GM23248 (cell line): ENCODE measurements at regions not wholly inside any gene's neighbourhood (a gene's known extent, or its start where the extent isn't known, plus 50 kb on each side); places are given as distances from the start of the nearest gene placed in this dataset.
A peak's percentile ranks its signal among the peaks of the same experiment; 100 is the strongest.
"Not testable (repeated sequence)": the region's sequence is repeated elsewhere in the genome, so short reads cannot be mapped to it uniquely, and the experiment has no call there.

Source experiments
- DNase-seq: peaks from one replicate; pipeline ENCODE4 v3.0.0-alpha.2; 2015
- H2AFZ ChIP-seq: fragments of 200-600 bp; sonication (generic); 2 replicates; pipeline ENCODE4 v1.6.1; 2016; ENCODE audit warnings: antibody characterized with exemption
- H3F3A ChIP-seq: fragments of 200-600 bp; sonication (generic); 2 replicates; pipeline ENCODE4 v1.6.1; 2016; ENCODE audit warnings: mild to moderate bottlenecking, antibody characterized with exemption, mixed run types; ENCODE audit not compliant: insufficient read depth
- H3K27ac ChIP-seq: fragments of 200-600 bp; sonication (generic); 2 replicates; pipeline ENCODE4 v1.5.1; 2016; ENCODE audit warnings: mild to moderate bottlenecking
- H3K27me3 ChIP-seq: fragments of 200-600 bp; sonication (generic); replicated peaks from 2 replicates; pipeline ENCODE4 v1.6.1; 2016; ENCODE audit warnings: mild to moderate bottlenecking; ENCODE audit not compliant: insufficient read depth
- H3K36me3 ChIP-seq: fragments of 200-600 bp; sonication (generic); 2 replicates; pipeline ENCODE4 v1.6.1; 2016; ENCODE audit warnings: low read depth, mild to moderate bottlenecking
- H3K4me1 ChIP-seq: fragments of 200-600 bp; sonication (generic); 2 replicates; pipeline ENCODE4 v1.6.1; 2016; ENCODE audit warnings: mild to moderate bottlenecking; ENCODE audit not compliant: insufficient read depth
- H3K4me2 ChIP-seq: fragments of 200-600 bp; sonication (generic); one replicate; pipeline ENCODE4 v1.6.1; 2016; ENCODE audit warnings: mild to moderate bottlenecking; ENCODE audit not compliant: unreplicated experiment
- H3K4me3 ChIP-seq: fragments of 200-600 bp; sonication (generic); 2 replicates; pipeline ENCODE4 v1.5.1; 2016; ENCODE audit warnings: mild to moderate bottlenecking
- H3K79me2 ChIP-seq: fragments of 200-600 bp; sonication (generic); 2 replicates; pipeline ENCODE4 v1.6.1; 2016; ENCODE audit warnings: mild to moderate bottlenecking; ENCODE audit not compliant: insufficient read depth
- H3K9ac ChIP-seq: fragments of 200-600 bp; sonication (generic); 2 replicates; pipeline ENCODE4 v1.6.1; 2016; ENCODE audit warnings: mild to moderate bottlenecking
- H3K9me2 ChIP-seq: fragments of 200-600 bp; sonication (generic); 2 replicates; pipeline ENCODE4 v1.6.1; 2016; ENCODE audit warnings: mixed run types, mild to moderate bottlenecking, moderate library complexity; ENCODE audit not compliant: insufficient read depth
- H3K9me3 ChIP-seq: fragments of 200-600 bp; sonication (generic); one replicate; pipeline ENCODE4 v1.6.1; 2017; ENCODE audit warnings: low read depth
- H4K20me1 ChIP-seq: fragments of 200-600 bp; sonication (generic); 2 replicates; pipeline ENCODE4 v1.6.0; 2016; ENCODE audit not compliant: insufficient read depth
- EZH2 ChIP-seq: fragments of 200-600 bp; sonication (generic); IDR thresholded peaks from 2 replicates; pipeline ENCODE4 v1.6.1; 2018; ENCODE audit warnings: antibody characterized with exemption, mild to moderate bottlenecking; ENCODE audit not compliant: insufficient read depth, poor library complexity, severe bottlenecking
- EZH2phosphoT487 ChIP-seq: fragments of 200-600 bp; sonication (generic); IDR thresholded peaks from 2 replicates; pipeline ENCODE4 v1.6.1; 2018; ENCODE audit warnings: antibody characterized with exemption, moderate library complexity, mild to moderate bottlenecking, low read depth; ENCODE audit not compliant: insufficient read depth
- WGBS, 2 experiments: methylation state at CpG; one replicate each; pipeline ENCODE4 v1.1.6; 2015 to 2017; ENCODE audit warnings: low lambda C conversion rate in 2 of 2, low coverage in 1 of 2; ENCODE audit errors: missing lambda C conversion rate in 2 of 2; 5-methylcytosine and 5-hydroxymethylcytosine counted together
- in situ Hi-C: fragments of 300-500 bp; cut with MboI; formaldehyde crosslinking; loops from 2 replicates; pipeline ENCODE4 v1.15.0; 2020

GRCh38 chr11:27229511-27230191, 133.4 kb downstream of the CCDC34 start:
- WGBS, 2 experiments: 41 to 49% methylated on average over 2 of the region's 2 CpGs
- no peak overlapping the region for H2AFZ ChIP-seq
- no peaks in the 10 kb centered on the region for H3K36me3 ChIP-seq
- H3F3A ChIP-seq: peaks cover 24% of the 10 kb centered on the region
- TF ChIP-seq EZH2phosphoT487 (no peak), EZH2 (no peak)
- H3K9me3 ChIP-seq: no peaks in the 10 kb centered on the region
- H3K4me2 ChIP-seq: peak overlapping the region; percentile 60
- no peaks in the 10 kb centered on the region for H3K27me3 ChIP-seq
- no peaks in the 10 kb centered on the region for H3K79me2 ChIP-seq
- H4K20me1 ChIP-seq: no peaks in the 10 kb centered on the region
- no peaks in the 10 kb centered on the region for H3K9me2 ChIP-seq
- in situ Hi-C loops: no loop called here
- peak; percentile 70 for DNase-seq
- peaks cover 55% of the 10 kb centered on the region for H3K4me1 ChIP-seq
- H3K4me3 ChIP-seq: no peak overlapping the region
- peak overlapping the region; percentile 8; the same call in 1 of the 2 replicates for H3K9ac ChIP-seq
- H3K27ac ChIP-seq: peak overlapping the region; percentile 61

DNA sequence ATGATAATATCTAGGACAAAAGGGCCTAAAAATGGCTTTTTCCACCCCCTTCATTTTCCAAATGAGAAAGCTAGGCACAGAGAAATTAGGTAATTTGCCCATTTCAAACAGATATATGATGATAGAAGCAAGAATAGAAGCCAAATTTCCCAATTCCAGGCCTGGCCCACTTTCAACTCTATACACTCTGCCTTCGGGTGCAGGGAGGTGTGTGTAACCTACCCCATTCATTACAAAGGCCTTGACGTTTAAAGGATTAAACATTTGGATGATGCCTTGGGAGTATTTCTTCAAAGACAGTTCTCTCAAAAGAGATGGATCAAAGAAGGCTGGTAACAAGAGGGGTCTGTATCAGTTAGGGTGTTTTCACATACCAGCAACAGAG, 134.1 kb downstream of the CCDC34 start:
- H3K4me1 ChIP-seq: peaks cover 49% of the 10 kb centered on the region
- H4K20me1 ChIP-seq: no peaks in the 10 kb centered on the region
- no peaks in the 10 kb centered on the region for H3K27me3 ChIP-seq
- peak overlapping the region; percentile 60 for H3K4me2 ChIP-seq
- H3K4me3 ChIP-seq: no peak overlapping the region
- no peak overlapping the region for H3K9ac ChIP-seq
- 60 to 69% methylated on average over 2 of the region's 2 CpGs for WGBS, 2 experiments
- no peaks in the 10 kb centered on the region for H3K79me2 ChIP-seq
- H3F3A ChIP-seq: peaks cover 22% of the 10 kb centered on the region
- H3K36me3 ChIP-seq: no peaks in the 10 kb centered on the region
- in situ Hi-C loops: no loop called here
- DNase-seq: no peak
- no peaks in the 10 kb centered on the region for H3K9me2 ChIP-seq
- TF ChIP-seq EZH2: no peak
- TF ChIP-seq EZH2phosphoT487: no peak
- H3K9me3 ChIP-seq: no peaks in the 10 kb centered on the region
- no peak overlapping the region for H2AFZ ChIP-seq
- H3K27ac ChIP-seq: peak overlapping the region; percentile 61

DNA sequence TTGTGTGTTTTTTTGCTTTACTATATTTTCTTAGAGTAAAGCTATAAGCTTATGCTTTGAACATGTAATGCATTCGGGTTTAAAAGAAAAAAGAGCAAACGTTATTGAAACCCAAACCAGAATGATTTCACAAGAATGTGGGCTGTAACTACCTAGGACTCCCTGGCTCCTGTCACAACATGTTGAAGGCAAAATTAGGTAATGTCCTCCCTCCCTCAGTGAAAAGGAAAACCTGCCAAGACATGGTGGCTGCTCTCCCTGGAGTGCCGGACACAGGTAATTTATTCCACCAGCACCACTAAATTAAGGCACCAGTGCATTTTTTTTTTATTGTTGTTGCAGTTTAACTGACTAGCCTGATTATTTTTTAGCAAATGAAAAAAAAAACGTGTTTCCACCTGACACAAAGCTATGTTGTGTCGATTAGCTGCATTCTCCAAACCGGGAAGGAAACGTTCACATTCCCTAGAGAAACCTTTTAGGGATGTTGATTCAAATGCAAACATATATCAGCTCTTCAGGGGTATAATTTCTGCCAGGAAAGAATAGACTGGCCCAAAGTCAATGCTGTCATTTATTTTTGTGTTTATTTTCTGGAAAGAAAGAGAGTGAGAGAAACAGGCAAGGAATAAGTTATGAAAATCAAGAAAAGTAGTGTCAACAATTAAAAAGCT, 134.6 kb downstream of the CCDC34 start:
- WGBS, 2 experiments: 86% methylated on average over 7 of the region's 7 CpGs
- Histone ChIP-seq H3K4me1 (peaks cover 44% of the 10 kb centered on the region), H3K9me2 (no peaks in the 10 kb centered on the region), H3F3A (peaks cover 17% of the 10 kb centered on the region), H2AFZ (no peak overlapping the region), H3K4me2 (no peak overlapping the region), H4K20me1 (no peaks in the 10 kb centered on the region), H3K36me3 (no peaks in the 10 kb centered on the region), H3K9ac (no peak overlapping the region), H3K4me3 (no peak overlapping the region), H3K79me2 (no peaks in the 10 kb centered on the region), H3K27me3 (no peaks in the 10 kb centered on the region), H3K9me3 (no peaks in the 10 kb centered on the region), H3K27ac (no peak overlapping the region)
- no peak for DNase-seq
- in situ Hi-C loops: no loop called here
- TF ChIP-seq EZH2phosphoT487: no peak
- TF ChIP-seq EZH2: no peak

DNA sequence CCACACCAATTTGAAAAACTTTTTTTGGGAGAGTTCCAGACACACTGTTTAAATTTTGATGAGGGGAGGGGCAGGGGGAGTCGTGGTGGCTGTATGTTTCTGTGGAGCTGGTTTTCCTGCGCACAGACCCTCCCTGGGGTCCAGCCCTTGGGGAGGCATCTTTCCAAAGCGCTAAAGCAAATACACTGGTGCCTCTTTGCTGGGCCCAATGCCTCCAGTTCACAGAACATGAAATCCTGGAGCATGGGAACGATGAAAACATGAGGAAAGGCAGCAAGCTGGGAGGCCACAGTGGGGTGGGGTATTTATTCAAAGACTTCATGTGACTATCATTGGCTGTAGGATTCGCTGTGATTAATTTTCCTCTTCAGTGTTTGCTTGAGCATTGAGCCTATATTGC, 135.3 kb downstream of the CCDC34 start:
- Histone ChIP-seq H3K9ac (no peak overlapping the region), H3K36me3 (no peaks in the 10 kb centered on the region), H2AFZ (no peak overlapping the region), H4K20me1 (no peaks in the 10 kb centered on the region), H3K9me2 (no peaks in the 10 kb centered on the region), H3K79me2 (no peaks in the 10 kb centered on the region), H3K4me3 (no peak overlapping the region), H3K9me3 (no peaks in the 10 kb centered on the region), H3F3A (peaks cover 11% of the 10 kb centered on the region), H3K27ac (no peak overlapping the region), H3K4me2 (no peak overlapping the region), H3K27me3 (no peaks in the 10 kb centered on the region), H3K4me1 (peaks cover 38% of the 10 kb centered on the region)
- TF ChIP-seq EZH2phosphoT487 (no peak), EZH2 (no peak)
- in situ Hi-C loops: no loop called here
- DNase-seq: no peak
- 56 to 65% methylated on average over 5 of the region's 5 CpGs for WGBS, 2 experiments

GRCh38 chr11:27219487-27220039, 143.5 kb downstream of the CCDC34 start:
- in situ Hi-C loops, H3K79me2 ChIP-seq, H3K9me2 ChIP-seq, H3K36me3 ChIP-seq, H3K9me3 ChIP-seq, DNase-seq, H4K20me1 ChIP-seq, H2AFZ ChIP-seq, H3K27me3 ChIP-seq, H3K4me3 ChIP-seq: not testable (repeated sequence)
- peak overlapping the region; percentile 84 for H3K9ac ChIP-seq
- peaks cover 44% of the 10 kb centered on the region for H3K4me1 ChIP-seq
- WGBS, 2 experiments: 81 to 98% methylated on average over 16 to 20 of the region's 24 CpGs
- H3F3A ChIP-seq: peaks cover 21% of the 10 kb centered on the region
- peak overlapping the region; percentile 99 for H3K27ac ChIP-seq
- H3K4me2 ChIP-seq: peak overlapping the region; percentile 45
